RWPE1 (cell line): ENCODE measurements at regions not wholly inside any gene's neighbourhood (a gene's known extent, or its start where the extent isn't known, plus 50 kb on each side); places are given as distances from the start of the nearest gene placed in this dataset.

ENCODE experiments used
- CTCF ChIA-PET: fragments of 350-600 bp; sonication (Branson Sonifier 250); formaldehyde crosslinking; extraction: SDS; loops from one replicate; lab custom pipeline; 2021; lab: Yijun Ruan, JAX
- POLR2A ChIA-PET: fragments of 400-600 bp; formaldehyde crosslinking; extraction: SDS; loops from one replicate; lab custom pipeline; 2020; ENCODE audit warnings: antibody characterized with exemption; ENCODE audit not compliant: low non-redundant PET; lab: Yijun Ruan, JAX
- DNase-seq: peaks from one replicate; pipeline ENCODE4 v3.0.0; 2012; ENCODE audit warnings: low spot score
- H3K27ac ChIP-seq: fragments of 450-650 bp; 2 replicates; pipeline ENCODE4 v1.5.1; 2017
- TF ChIP-seq, protein P1 (sequence below): fragments of 450-650 bp; conservative IDR thresholded peaks from 2 replicates; pipeline ENCODE4 v1.5.1; 2017; ENCODE audit warnings: low read depth, mild to moderate bottlenecking

GRCh38 chr11:80083531-80083951 lies 642.7 kb upstream of the TENM4 start:
- ChIA-PET CTCF (interaction anchor here (0.6 kb wide), 1 partner anchor 13 kb away, joined by 3 read pairs; no protein-coding TSS in a partner anchor), POLR2A (no interaction called here)
- TF ChIP-seq, protein P1, sequence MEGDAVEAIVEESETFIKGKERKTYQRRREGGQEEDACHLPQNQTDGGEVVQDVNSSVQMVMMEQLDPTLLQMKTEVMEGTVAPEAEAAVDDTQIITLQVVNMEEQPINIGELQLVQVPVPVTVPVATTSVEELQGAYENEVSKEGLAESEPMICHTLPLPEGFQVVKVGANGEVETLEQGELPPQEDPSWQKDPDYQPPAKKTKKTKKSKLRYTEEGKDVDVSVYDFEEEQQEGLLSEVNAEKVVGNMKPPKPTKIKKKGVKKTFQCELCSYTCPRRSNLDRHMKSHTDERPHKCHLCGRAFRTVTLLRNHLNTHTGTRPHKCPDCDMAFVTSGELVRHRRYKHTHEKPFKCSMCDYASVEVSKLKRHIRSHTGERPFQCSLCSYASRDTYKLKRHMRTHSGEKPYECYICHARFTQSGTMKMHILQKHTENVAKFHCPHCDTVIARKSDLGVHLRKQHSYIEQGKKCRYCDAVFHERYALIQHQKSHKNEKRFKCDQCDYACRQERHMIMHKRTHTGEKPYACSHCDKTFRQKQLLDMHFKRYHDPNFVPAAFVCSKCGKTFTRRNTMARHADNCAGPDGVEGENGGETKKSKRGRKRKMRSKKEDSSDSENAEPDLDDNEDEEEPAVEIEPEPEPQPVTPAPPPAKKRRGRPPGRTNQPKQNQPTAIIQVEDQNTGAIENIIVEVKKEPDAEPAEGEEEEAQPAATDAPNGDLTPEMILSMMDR = no peak
- peak; percentile 78 for DNase-seq
- H3K27ac ChIP-seq = no peak overlapping the region

- ChIA-PET POLR2A (no interaction called here), CTCF (no interaction called here)
- no peak overlapping the region for H3K27ac ChIP-seq
- DNase-seq = no peak
- TF ChIP-seq, protein P1 = no peak
Observed at GRCh38 chr11:80082406-80082805, 641.6 kb upstream of the TENM4 start.

- TF ChIP-seq, protein P1 = no peak
- CTCF ChIA-PET = interaction anchor here (0.5 kb wide), 1 partner anchor 1627 kb away, joined by 5 read pairs; no protein-coding TSS in a partner anchor
- no peak for DNase-seq
- POLR2A ChIA-PET = no interaction called here
- no peak overlapping the region for H3K27ac ChIP-seq
Observed at GRCh38 chr11:80077113-80077512, 636.3 kb upstream of the TENM4 start.

GRCh38 chr11:80074837-80075236 lies 634.0 kb upstream of the TENM4 start:
- no peak overlapping the region for H3K27ac ChIP-seq
- POLR2A ChIA-PET = no interaction called here
- TF ChIP-seq, protein P1 = no peak
- CTCF ChIA-PET = no interaction called here
- DNase-seq = no peak

DNA sequence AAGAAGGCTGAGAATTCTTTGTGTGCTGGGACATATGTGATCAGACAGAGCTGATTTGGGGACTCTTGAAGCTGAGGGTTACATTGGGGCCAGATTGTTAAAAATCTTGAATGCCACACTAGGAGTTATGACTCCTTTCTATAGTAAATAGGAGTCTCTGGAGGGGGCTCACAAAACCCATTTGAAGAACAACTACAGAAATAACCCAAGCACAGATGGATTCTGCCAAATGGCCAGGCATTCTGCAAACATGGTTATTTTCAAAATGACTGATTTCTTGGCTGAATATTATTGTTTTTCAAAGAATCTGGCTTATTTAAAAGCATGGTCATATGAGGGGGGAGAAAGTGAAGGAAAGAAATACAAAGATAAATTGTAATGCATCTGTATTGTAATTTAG lies 625.5 kb upstream of the TENM4 start:
- ChIA-PET POLR2A (no interaction called here), CTCF (no interaction called here)
- TF ChIP-seq, protein P1 = no peak
- no peak for DNase-seq
- H3K27ac ChIP-seq = no peak overlapping the region

DNA sequence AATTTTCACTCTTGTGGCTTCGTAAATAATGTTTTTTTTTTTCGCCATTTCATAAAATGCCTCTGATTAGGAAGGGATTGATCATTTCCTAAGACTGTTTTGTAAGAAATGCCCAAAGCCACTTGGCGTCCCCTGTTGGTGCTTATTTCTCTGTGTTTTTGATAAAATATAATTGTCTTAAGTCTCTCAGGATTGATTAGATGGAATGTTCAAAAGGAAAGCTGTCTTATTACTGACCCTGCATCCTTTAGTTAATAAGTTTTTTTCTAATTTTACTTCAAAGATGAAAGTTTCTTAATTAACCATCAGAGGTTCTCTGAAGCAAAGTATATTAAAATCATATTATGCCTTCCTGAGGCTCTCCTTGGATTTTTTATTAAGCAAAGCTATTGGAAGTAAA lies 624.3 kb upstream of the TENM4 start:
- H3K27ac ChIP-seq = no peak overlapping the region
- POLR2A ChIA-PET = no interaction called here
- TF ChIP-seq, protein P1 = no peak
- no peak for DNase-seq
- CTCF ChIA-PET = no interaction called here
